SK-N-SH treated with all-trans-retinoic acid at 6 μM for 48 hours (cell line): ENCODE measurements at regions not wholly inside any gene's neighbourhood (a gene's known extent, or its start where the extent isn't known, plus 50 kb on each side); places are given as distances from the start of the nearest gene placed in this dataset.

Experiments used
- ATAC-seq: fragments of 200-7000 bp; cut with Tn5 transposase; 3 replicates; pipeline ENCODE4 v1.9.1; 2020; ENCODE audit warnings: mild to moderate bottlenecking, moderate library complexity
- ARNTL ChIP-seq: fragments of 450-650 bp; formaldehyde crosslinking; IDR thresholded peaks from 2 replicates; pipeline ENCODE4 v1.5.0; 2020; ENCODE audit warnings: low read depth, mild to moderate bottlenecking, moderate library complexity, borderline replicate concordance
- CREB5 ChIP-seq: fragments of 250-450 bp; sonication (Bioruptor Pico); IDR thresholded peaks from 2 replicates; pipeline ENCODE4 v1.5.1; 2020; ENCODE audit warnings: low read depth, mild to moderate bottlenecking, moderate library complexity
- CSDC2 ChIP-seq: fragments of 250-450 bp; sonication (Bioruptor Pico); IDR thresholded peaks from 2 replicates; pipeline ENCODE4 v1.5.0; 2020; ENCODE audit warnings: mild to moderate bottlenecking, moderate library complexity
- GLIS3 ChIP-seq: fragments of 250-450 bp; sonication (Bioruptor Pico); IDR thresholded peaks from 2 replicates; pipeline ENCODE4 v1.5.0; 2020; ENCODE audit warnings: mild to moderate bottlenecking, moderate library complexity
- ISL1 ChIP-seq: fragments of 250-450 bp; sonication (Bioruptor Pico); IDR thresholded peaks from 2 replicates; pipeline ENCODE4 v2.1.2; 2022; ENCODE audit warnings: mild to moderate bottlenecking, moderate library complexity
- OSR1 ChIP-seq: fragments of 250-450 bp; sonication (Bioruptor Pico); IDR thresholded peaks from 2 replicates; pipeline ENCODE4 v1.8.0; 2022; ENCODE audit warnings: moderate library complexity, mild to moderate bottlenecking, inconsistent platforms
- PATZ1 ChIP-seq: fragments of 250-450 bp; sonication (Bioruptor Pico); IDR thresholded peaks from 2 replicates; pipeline ENCODE4 v1.8.0; 2020; ENCODE audit warnings: mild to moderate bottlenecking, moderate library complexity, borderline replicate concordance
- PPARA ChIP-seq: fragments of 250-450 bp; sonication (Bioruptor Pico); IDR thresholded peaks from 2 replicates; pipeline ENCODE4 v1.5.0; 2020; ENCODE audit warnings: mild to moderate bottlenecking, borderline replicate concordance
- SNAI2 ChIP-seq: fragments of 250-450 bp; sonication (Bioruptor Pico); IDR thresholded peaks from 2 replicates; pipeline ENCODE4 v1.5.0; 2020; ENCODE audit warnings: mild to moderate bottlenecking, moderate library complexity
- TCF4 ChIP-seq: fragments of 250-450 bp; sonication (Bioruptor Pico); IDR thresholded peaks from 2 replicates; pipeline ENCODE4 v1.8.0; 2021; ENCODE audit warnings: mild to moderate bottlenecking, moderate library complexity, borderline replicate concordance
- TOX ChIP-seq: fragments of 250-450 bp; sonication (Bioruptor Pico); IDR thresholded peaks from 2 replicates; pipeline ENCODE4 v1.8.0; 2021; ENCODE audit warnings: mild to moderate bottlenecking, moderate library complexity, borderline replicate concordance
- TSHZ2 ChIP-seq: fragments of 250-450 bp; sonication (Bioruptor Pico); IDR thresholded peaks from 2 replicates; pipeline ENCODE4 v1.5.0; 2020; ENCODE audit warnings: mild to moderate bottlenecking, moderate library complexity
- ZFP3 ChIP-seq: fragments of 250-450 bp; sonication (Bioruptor Pico); IDR thresholded peaks from 2 replicates; pipeline ENCODE4 v1.5.0; 2020; ENCODE audit warnings: mild to moderate bottlenecking, moderate library complexity
- ZNF565 ChIP-seq: fragments of 450-650 bp; formaldehyde crosslinking; conservative IDR thresholded peaks from 2 replicates; pipeline ENCODE4 v1.5.0; 2020; ENCODE audit warnings: low read depth, mild to moderate bottlenecking, moderate library complexity
- ZNF70 ChIP-seq: fragments of 450-650 bp; formaldehyde crosslinking; IDR thresholded peaks from 2 replicates; pipeline ENCODE4 v1.5.0; 2020; ENCODE audit warnings: mild to moderate bottlenecking, moderate library complexity
- ZNF8 ChIP-seq: fragments of 450-650 bp; formaldehyde crosslinking; IDR thresholded peaks from 2 replicates; pipeline ENCODE4 v1.5.0; 2020; ENCODE audit warnings: mild to moderate bottlenecking, moderate library complexity

- ATAC-seq, result no peak
- TF ChIP-seq TSHZ2 (CRISPR knock-in tag) (no peak), OSR1 (no peak), TCF4 (CRISPR knock-in tag) (no peak), ARNTL (CRISPR knock-in tag) (no peak), ZNF70 (CRISPR knock-in tag) (no peak), ZFP3 (CRISPR knock-in tag) (no peak)
Measured at GRCh38 chr20:52738081-52738480, 234.1 kb upstream of the TSHZ2 start.

GRCh38 chr20:52736507-52736906, 235.7 kb upstream of the TSHZ2 start:
- no peak for TF ChIP-seq CSDC2 (CRISPR knock-in tag)
- no peak for TF ChIP-seq PATZ1 (CRISPR knock-in tag)
- TF ChIP-seq TSHZ2 (CRISPR knock-in tag), result no peak
- no peak for TF ChIP-seq ZNF70 (CRISPR knock-in tag)
- TF ChIP-seq CREB5 (CRISPR knock-in tag), result no peak
- TF ChIP-seq ARNTL (CRISPR knock-in tag), result no peak
- no peak for TF ChIP-seq TOX (CRISPR knock-in tag)
- no peak for TF ChIP-seq PPARA (CRISPR knock-in tag)
- no peak for TF ChIP-seq SNAI2 (CRISPR knock-in tag)
- no peak for TF ChIP-seq ZNF8 (CRISPR knock-in tag)
- no peak for TF ChIP-seq TCF4 (CRISPR knock-in tag)
- no peak for TF ChIP-seq OSR1
- no peak for TF ChIP-seq GLIS3 (CRISPR knock-in tag)
- TF ChIP-seq ZFP3 (CRISPR knock-in tag), result no peak
- TF ChIP-seq ZNF565 (CRISPR knock-in tag), result no peak
- no peak for ATAC-seq

GRCh38 chr20:52731093-52731492, 241.1 kb upstream of the TSHZ2 start:
- ATAC-seq, result no peak
- no peak for TF ChIP-seq ZNF8 (CRISPR knock-in tag)
- TF ChIP-seq SNAI2 (CRISPR knock-in tag), result no peak
- TF ChIP-seq TSHZ2 (CRISPR knock-in tag), result no peak
- TF ChIP-seq CREB5 (CRISPR knock-in tag), result no peak
- no peak for TF ChIP-seq OSR1
- no peak for TF ChIP-seq ISL1
- TF ChIP-seq PPARA (CRISPR knock-in tag), result no peak
